IPS DF 4.7 (cell line): ENCODE measurements at regions not wholly inside any gene's neighbourhood (a gene's known extent, or its start where the extent isn't known, plus 50 kb on each side); places are given as distances from the start of the nearest gene placed in this dataset.
"Not testable (repeated sequence)": the region's sequence is repeated elsewhere in the genome, so short reads cannot be mapped to it uniquely, and the experiment has no call there.

Experiments
- DNase-seq: peaks from one replicate; pipeline ENCODE4 v3.0.0-alpha.2; 2013; ENCODE audit warnings: low spot score; ENCODE audit errors: extremely low read depth

- DNase-seq: no peak
Measured at GRCh38 chr5:163260961-163261360, 176.4 kb upstream of the CCNG1 start.

GRCh38 chr5:163261647-163262269 lies 175.6 kb upstream of the CCNG1 start:
- DNase-seq: no peak

- not testable (repeated sequence) for DNase-seq
Measured at GRCh38 chr5:163266249-163266648, 171.1 kb upstream of the CCNG1 start.

GRCh38 chr5:163269624-163270023 lies 167.8 kb upstream of the CCNG1 start:
- DNase-seq: no peak

- no peak for DNase-seq
Measured at GRCh38 chr5:163276466-163276865, 160.9 kb upstream of the CCNG1 start.

- DNase-seq: not testable (repeated sequence)
Measured at GRCh38 chr5:163280897-163281296, 156.5 kb upstream of the CCNG1 start.

GRCh38 chr5:163281512-163281911 lies 155.9 kb upstream of the CCNG1 start:
- no peak for DNase-seq

- no peak for DNase-seq
Measured at GRCh38 chr5:163293836-163294235, 143.6 kb upstream of the CCNG1 start.

- DNase-seq: no peak
Measured at GRCh38 chr5:163303718-163304117, 133.7 kb upstream of the CCNG1 start.

GRCh38 chr5:163305655-163306054 lies 131.7 kb upstream of the CCNG1 start:
- no peak for DNase-seq

GRCh38 chr5:163306421-163306820 lies 131.0 kb upstream of the CCNG1 start:
- no peak for DNase-seq

- DNase-seq: no peak
Measured at GRCh38 chr5:163309914-163310313, 127.5 kb upstream of the CCNG1 start.

GRCh38 chr5:163310997-163311396 lies 126.4 kb upstream of the CCNG1 start:
- no peak for DNase-seq

- DNase-seq: no peak
Measured at GRCh38 chr5:163312598-163312997, 124.8 kb upstream of the CCNG1 start.

- DNase-seq: not testable (repeated sequence)
Measured at GRCh38 chr5:163313049-163313448, 124.3 kb upstream of the CCNG1 start.

- DNase-seq: not testable (repeated sequence)
Measured at GRCh38 chr5:163316374-163316773, 121.0 kb upstream of the CCNG1 start.

- DNase-seq: no peak
Measured at GRCh38 chr5:163318707-163319106, 118.7 kb upstream of the CCNG1 start.

GRCh38 chr5:163321511-163321910 lies 115.9 kb upstream of the CCNG1 start:
- no peak for DNase-seq

- DNase-seq: peak; percentile 41
Measured at GRCh38 chr5:163330723-163331668, 106.4 kb upstream of the CCNG1 start.

- not testable (repeated sequence) for DNase-seq
Measured at GRCh38 chr5:163336074-163336473, 101.3 kb upstream of the CCNG1 start.

- DNase-seq: no peak
Measured at GRCh38 chr5:163339148-163339547, 98.2 kb upstream of the CCNG1 start.

- DNase-seq: not testable (repeated sequence)
Measured at GRCh38 chr5:163340378-163340777, 97.0 kb upstream of the CCNG1 start.

GRCh38 chr5:163342306-163342705 lies 95.1 kb upstream of the CCNG1 start:
- no peak for DNase-seq
